GM04503 (cell line): ENCODE measurements at regions not wholly inside any gene's neighbourhood (a gene's known extent, or its start where the extent isn't known, plus 50 kb on each side); places are given as distances from the start of the nearest gene placed in this dataset.
"Not testable (repeated sequence)": the region's sequence is repeated elsewhere in the genome, so short reads cannot be mapped to it uniquely, and the experiment has no call there.

ENCODE experiments used
- DNase-seq: peaks from one replicate; pipeline ENCODE4 v3.0.0-alpha.2; 2012; ENCODE audit warnings: low read depth

DNA sequence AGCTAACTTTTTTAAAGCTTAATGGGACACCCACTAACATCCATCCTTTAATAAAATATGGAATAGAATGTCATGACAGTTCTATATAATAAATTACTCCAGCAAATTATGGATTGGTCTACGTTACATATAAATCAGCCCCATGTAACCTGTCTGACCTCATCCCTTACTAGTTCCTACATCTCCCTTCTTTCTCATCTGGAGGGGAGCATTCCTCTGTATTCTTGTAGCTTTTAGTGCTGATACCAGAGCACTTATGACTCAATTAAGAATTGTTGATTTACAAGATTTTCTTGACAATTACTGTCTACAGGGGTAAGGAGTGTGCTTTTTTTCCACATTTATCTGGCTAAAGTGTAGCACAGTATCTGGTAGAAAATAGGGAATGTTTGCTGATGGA, 523.7 kb downstream of the FAM181B start:
- no peak for DNase-seq

- DNase-seq = no peak
Measured at GRCh38 chr11:82195283-82195682, 538.4 kb downstream of the FAM181B start.

- no peak for DNase-seq
Measured at GRCh38 chr11:82194521-82194920, 539.1 kb downstream of the FAM181B start.

DNA sequence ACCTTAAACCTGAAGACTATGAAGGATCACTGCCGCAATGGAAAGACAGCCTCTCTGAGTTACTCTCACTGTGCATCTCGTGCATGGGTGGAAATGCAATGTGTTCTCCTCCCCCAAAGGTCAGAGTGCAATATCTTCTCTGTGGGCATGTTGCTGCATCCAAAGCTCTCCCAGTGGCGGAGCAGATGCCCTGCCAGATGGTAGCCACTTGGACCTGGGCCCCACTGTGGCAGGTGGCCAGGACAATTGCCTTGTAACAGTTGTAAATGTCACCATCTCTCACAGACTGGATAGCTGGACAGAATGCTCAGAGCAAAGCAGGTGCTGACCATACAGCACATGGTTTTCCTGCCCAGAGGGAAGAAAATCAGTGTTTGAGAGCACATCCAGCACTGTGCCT, 542.0 kb downstream of the FAM181B start:
- no peak for DNase-seq

DNA sequence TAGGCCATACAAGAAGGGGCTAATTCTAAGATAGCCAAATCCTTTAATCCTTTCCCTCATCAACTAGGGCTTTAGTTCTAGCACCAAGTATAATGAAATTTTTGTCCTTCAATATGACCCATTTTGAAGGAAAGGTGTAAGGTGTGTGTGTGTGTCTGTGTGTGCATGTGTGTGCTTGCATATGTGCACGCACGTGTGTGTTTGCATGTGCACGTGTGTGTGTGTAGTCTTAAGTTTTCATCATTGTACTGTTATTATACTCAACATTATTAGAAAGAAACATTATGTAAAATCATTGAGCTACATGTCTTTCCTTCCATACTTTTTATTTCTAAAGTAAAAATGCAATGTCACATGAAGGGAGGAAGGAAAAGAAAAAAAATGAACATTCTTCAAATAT, 547.7 kb downstream of the FAM181B start:
- no peak for DNase-seq

DNA sequence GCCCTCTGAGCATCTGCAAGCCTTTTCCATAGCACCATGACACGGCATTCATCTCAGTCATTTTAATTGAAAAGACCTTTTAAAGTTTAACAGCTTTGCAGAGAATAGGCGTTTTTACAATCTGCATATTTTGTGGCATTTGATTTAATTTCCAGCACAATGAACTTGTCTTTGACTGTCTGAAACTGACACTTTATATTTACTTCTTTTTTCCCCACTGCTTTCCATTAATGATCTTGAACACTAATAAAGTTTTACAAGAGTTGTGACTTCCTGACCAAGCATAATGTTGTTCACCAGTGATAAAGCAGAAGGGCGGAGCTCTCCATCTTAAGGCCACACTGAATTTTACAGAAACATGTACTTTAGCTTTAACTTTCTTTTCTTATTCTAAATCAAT, 548.7 kb downstream of the FAM181B start:
- DNase-seq = no peak

GRCh38 chr11:82183346-82183745, 550.3 kb downstream of the FAM181B start:
- no peak for DNase-seq

- DNase-seq = not testable (repeated sequence)
Measured at GRCh38 chr11:82182697-82183096, 551.0 kb downstream of the FAM181B start.

GRCh38 chr11:82181796-82182195, 551.9 kb downstream of the FAM181B start:
- DNase-seq = not testable (repeated sequence)

DNA sequence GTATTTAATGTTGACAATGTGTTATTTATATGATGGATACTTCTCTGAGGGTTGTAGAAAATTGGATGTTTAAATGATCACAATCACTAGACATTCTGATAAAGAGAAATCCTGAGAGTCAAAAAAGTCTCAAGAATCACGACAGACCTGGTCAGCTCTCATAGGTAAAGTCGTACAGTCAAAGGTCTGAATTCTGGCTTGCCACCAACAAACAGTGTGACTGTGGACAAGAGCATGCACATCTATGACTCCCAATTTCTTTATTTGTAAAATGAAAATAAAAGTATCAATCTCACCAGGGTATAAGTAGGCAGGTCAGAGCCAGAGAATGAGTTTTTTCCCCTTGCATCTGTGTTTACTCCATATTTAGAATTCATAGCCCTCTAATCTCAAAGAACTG, 556.7 kb downstream of the FAM181B start:
- DNase-seq = no peak

DNA sequence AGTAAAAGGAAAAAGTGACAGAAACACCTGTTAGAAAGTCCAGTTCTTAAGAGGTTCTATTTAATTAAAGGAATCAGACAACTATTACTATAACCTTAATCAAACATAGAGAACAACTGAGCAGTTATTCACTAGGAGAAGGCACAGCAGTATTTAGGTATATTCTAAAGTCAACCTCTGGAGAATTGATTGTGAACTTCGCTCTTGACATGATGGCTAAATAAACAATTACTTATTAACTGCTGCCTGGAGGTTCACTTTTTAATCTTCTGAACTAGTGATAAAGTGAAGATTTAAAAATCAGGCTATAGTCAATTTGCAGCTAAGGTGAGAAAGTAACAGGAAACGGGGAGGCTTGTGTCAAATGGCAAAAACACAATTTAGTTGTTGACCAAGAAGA, 557.3 kb downstream of the FAM181B start:
- DNase-seq = no peak

- no peak for DNase-seq
Measured at GRCh38 chr11:82174610-82175009, 559.1 kb downstream of the FAM181B start.

DNA sequence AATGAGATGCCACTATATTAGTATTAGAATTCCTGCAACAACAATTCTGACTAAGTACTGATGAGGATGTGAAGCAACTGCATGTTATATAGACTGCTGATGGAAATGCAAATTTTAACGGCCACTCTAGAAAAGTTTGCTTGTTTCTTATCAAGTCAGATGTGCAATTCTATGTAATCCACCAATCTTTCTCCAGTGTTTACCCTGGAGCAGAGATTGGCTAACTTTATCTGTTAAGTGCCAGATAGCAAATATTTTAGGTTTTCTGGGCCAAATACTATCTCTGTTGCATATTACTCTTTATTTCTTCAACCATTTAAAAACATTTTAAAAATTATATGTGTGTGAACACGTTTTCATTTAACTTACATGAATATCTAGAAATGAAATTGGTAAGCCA, 586.9 kb downstream of the FAM181B start:
- DNase-seq = no peak

- no peak for DNase-seq
Measured at GRCh38 chr11:82118946-82119345, 614.7 kb downstream of the FAM181B start.

GRCh38 chr11:82117362-82117761, 616.3 kb downstream of the FAM181B start:
- no peak for DNase-seq

DNA sequence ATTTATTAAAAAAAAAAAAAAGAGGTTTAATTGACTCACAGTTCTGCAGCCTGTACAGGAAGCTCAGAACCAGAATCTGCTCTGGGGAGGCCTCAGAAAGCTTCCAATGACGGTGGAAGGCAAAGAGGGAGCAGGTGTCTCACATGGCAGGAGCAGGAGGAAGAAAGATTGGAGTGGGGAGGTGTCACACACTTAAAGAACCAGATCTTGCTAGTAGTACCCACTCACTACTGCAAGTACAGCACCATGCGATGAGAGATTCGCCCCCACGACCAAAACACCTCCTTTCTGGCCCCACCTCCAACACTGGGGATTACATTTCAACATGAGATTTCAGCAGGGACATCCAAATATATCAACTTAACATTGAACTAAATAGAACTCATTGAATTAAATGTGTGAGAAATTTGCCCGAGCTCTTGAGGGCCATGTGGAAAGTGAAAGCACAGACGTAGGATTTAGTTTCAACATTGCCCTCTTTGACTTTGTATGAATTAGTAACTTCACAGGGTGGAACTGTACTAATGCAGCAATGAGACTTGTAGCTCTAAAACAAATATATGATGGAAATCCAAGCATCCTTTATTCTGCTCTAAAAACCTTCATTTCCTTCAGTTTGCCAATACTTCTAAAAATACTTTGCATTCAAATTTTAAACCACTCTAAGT, 628.2 kb downstream of the FAM181B start:
- DNase-seq = no peak

DNA sequence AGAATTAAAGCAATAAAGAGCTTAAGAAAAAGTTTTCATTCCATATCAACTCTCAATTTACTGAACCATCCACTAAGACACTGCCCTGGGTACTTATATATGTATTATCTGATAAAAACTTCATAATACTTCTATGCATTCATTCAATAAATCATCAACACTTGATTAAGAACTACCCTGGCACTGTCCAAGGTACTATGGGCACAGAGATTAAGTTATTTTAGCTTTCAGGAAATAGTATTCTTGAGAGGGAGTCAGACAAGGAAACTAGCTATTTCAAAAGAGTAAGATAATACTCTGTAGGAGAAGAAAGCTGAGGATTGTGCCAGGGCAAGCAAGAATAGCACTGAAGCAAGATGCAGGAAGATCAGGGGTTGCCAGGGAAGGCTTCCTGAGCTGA, 640.8 kb downstream of the FAM181B start:
- no peak for DNase-seq

DNA sequence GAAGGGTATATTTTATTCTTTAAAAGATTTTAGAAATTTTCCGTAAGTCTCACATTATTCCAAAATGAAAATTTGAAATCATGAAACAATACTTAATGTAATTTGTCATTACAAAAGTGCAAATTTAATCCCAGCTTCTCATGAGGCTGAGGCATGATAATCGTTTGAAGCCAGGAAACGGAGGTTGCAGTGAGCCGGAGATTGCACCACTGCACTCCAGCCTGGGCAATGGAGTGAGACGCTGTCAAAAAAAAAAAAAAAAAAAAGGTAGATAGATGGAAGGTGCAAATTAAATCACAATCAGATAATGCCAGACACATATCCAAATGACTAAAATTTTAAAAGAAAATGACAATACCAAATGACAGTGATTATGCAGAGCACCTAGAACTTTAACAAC, 644.2 kb downstream of the FAM181B start:
- DNase-seq = no peak

GRCh38 chr11:82085493-82085892, 648.2 kb downstream of the FAM181B start:
- DNase-seq = no peak

DNA sequence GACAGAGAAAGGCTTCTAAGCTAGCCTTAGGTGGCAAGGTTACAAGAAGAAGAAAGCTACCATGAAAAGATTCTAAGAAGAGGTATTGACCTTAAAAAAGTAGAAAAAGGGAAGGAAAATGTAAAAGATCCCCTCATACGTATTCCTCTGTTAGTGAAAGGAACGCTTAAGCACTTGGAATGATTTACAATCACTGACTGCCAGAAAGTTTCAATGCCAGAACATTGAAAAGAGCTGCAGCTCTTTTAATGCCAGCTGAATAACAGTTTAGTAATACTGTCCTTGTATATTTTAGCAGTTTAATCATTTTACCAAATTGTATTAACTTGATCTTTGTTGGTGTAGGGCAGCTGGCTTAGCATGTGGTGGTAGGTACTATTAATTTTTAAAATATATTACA, 650.7 kb downstream of the FAM181B start:
- DNase-seq = no peak

DNA sequence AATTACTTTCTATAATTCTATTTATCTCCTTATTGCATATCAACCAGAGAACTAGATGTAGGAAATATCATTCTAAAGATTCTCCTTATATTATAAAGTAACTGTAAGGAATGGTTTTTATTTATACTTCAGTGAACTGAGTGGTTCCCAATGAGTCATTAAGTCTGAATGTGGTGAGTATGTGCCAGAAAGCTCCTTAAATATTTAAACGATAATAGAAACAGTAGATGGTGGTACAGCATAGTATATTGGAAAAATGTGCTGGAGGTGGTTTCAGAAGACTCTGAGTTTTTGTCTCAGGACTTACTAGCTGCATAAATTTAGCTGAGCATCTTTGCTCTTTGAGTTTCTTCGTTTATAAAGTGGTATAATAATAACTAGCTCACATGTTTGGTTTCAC, 653.5 kb downstream of the FAM181B start:
- DNase-seq = no peak

- no peak for DNase-seq
Measured at GRCh38 chr11:82076126-82076525, 657.5 kb downstream of the FAM181B start.

- no peak for DNase-seq
Measured at GRCh38 chr11:82059505-82059904, 674.2 kb downstream of the FAM181B start.

GRCh38 chr11:82056450-82056849, 677.2 kb downstream of the FAM181B start:
- no peak for DNase-seq

GRCh38 chr11:82049199-82049598, 684.5 kb downstream of the FAM181B start:
- no peak for DNase-seq
